Neural cell (in vitro differentiated cells): ENCODE measurements at regions not wholly inside any gene's neighbourhood (a gene's known extent, or its start where the extent isn't known, plus 50 kb on each side); places are given as distances from the start of the nearest gene placed in this dataset.

ENCODE experiments used
- CTCF ChIP-seq: fragments of 450-650 bp; IDR thresholded peaks from 2 replicates; pipeline ENCODE4 v1.5.1; 2014; ENCODE audit warnings: antibody characterized with exemption, mild to moderate bottlenecking, moderate library complexity; ENCODE audit not compliant: poor library complexity, severe bottlenecking
- EP300 ChIP-seq: fragments of 450-650 bp; conservative IDR thresholded peaks from 2 replicates; pipeline ENCODE4 v1.6.1; 2014; ENCODE audit warnings: antibody characterized with exemption, mild to moderate bottlenecking, moderate library complexity; ENCODE audit not compliant: poor library complexity, severe bottlenecking
- EZH2 ChIP-seq: fragments of 200-600, 300-800 bp; shearing (Covaris generic), sonication (generic); IDR thresholded peaks from 2 replicates; pipeline ENCODE4 v1.6.1; 2014; ENCODE audit warnings: antibody characterized with exemption, low read length, borderline replicate concordance, mild to moderate bottlenecking; ENCODE audit not compliant: insufficient read depth, poor library complexity, severe bottlenecking
- MXI1 ChIP-seq: fragments of 450-650 bp; conservative IDR thresholded peaks from 2 replicates; pipeline ENCODE4 v1.6.1; 2014; ENCODE audit warnings: antibody characterized with exemption, mild to moderate bottlenecking; ENCODE audit not compliant: poor library complexity, severe bottlenecking
- POLR2AphosphoS5 ChIP-seq: IDR thresholded peaks from 2 replicates; pipeline ENCODE4 v1.6.1; 2012
- RAD21 ChIP-seq: fragments of 450-650 bp; conservative IDR thresholded peaks from 2 replicates; pipeline ENCODE4 v1.6.1; 2014; ENCODE audit warnings: antibody characterized with exemption, mild to moderate bottlenecking, moderate library complexity
- REST ChIP-seq: IDR thresholded peaks from 2 replicates; pipeline ENCODE4 v1.6.1; 2012; ENCODE audit warnings: borderline replicate concordance
- SMC3 ChIP-seq: fragments of 450-650 bp; conservative IDR thresholded peaks from 2 replicates; pipeline ENCODE4 v1.6.1; 2014; ENCODE audit warnings: antibody characterized with exemption, mild to moderate bottlenecking, moderate library complexity; ENCODE audit not compliant: poor library complexity
- TAF1 ChIP-seq: IDR thresholded peaks from 2 replicates; pipeline ENCODE4 v1.6.1; 2012; ENCODE audit warnings: low read depth

GRCh38 chr10:89857431-89858042, 156.1 kb downstream of the KIF20B start:
- no peak for TF ChIP-seq CTCF
- TF ChIP-seq EZH2 = no peak
- TF ChIP-seq TAF1 = no peak
- TF ChIP-seq RAD21 = no peak
- TF ChIP-seq REST = no peak
- TF ChIP-seq MXI1 = no peak
- TF ChIP-seq POLR2AphosphoS5 = no peak
- TF ChIP-seq EP300 = no peak
- TF ChIP-seq SMC3 = no peak
